Right lobe of liver (tissue), 6 donors: ENCODE measurements at regions not wholly inside any gene's neighbourhood (a gene's known extent, or its start where the extent isn't known, plus 50 kb on each side); places are given as distances from the start of the nearest gene placed in this dataset.
A peak's percentile ranks its signal among the peaks of the same experiment; 100 is the strongest.
"Not testable (repeated sequence)": the region's sequence is repeated elsewhere in the genome, so short reads cannot be mapped to it uniquely, and the experiment has no call there.

ENCODE experiments used
- ATAC-seq, 4 donors: fragments of 200-7000 bp; cut with Tn5 transposase; one replicate each; pipeline ENCODE4 v1.9.1; 2020; ENCODE audit warnings: mild to moderate bottlenecking in 4 of 4, moderate library complexity in 4 of 4
- DNase-seq, 3 donors: peaks; one replicate each; pipeline ENCODE4 v3.0.0-alpha.2; 2020
- H3K27ac ChIP-seq, 3 donors: fragments of 200-600 bp; one replicate each; pipeline ENCODE4 v1.8.0; 2022
- H3K27me3 ChIP-seq, 2 donors: fragments of 200-600 bp; one replicate each; pipeline ENCODE4 v1.8.0; 2022
- H3K36me3 ChIP-seq, 4 donors: fragments of 200-600 bp; sonication (generic) in 1 of 4; one replicate each; pipeline versions ENCODE4 v1.5.1 to v1.8.0; 2017 to 2022; ENCODE audit warnings: control low read depth in 1 of 4
- H3K4me1 ChIP-seq, 4 donors: fragments of 200-600 bp; sonication (generic) in 1 of 4; one replicate each; pipeline versions ENCODE4 v1.5.1 to v1.8.0; 2017 to 2022; ENCODE audit warnings: control low read depth in 1 of 4
- H3K4me3 ChIP-seq, 3 donors: fragments of 200-600 bp; one replicate each; pipeline ENCODE4 v1.8.0; 2022
- H3K9me3 ChIP-seq, 4 donors: fragments of 200-600 bp; sonication (generic) in 1 of 4; one replicate each; pipeline versions ENCODE4 v1.5.1 to v1.8.0; 2017 to 2022; ENCODE audit warnings: control low read depth in 1 of 4
- POLR2A ChIP-seq: fragments of 450-650 bp; IDR thresholded peaks from one replicate; pipeline ENCODE4 v1.6.1; 2017; ENCODE audit warnings: antibody characterized with exemption, mild to moderate bottlenecking
- WGBS: methylation state at CpG from one replicate; pipeline ENCODE4 v1.1.6; 2018; ENCODE audit warnings: low coverage, low lambda C conversion rate; ENCODE audit not compliant: insufficient coverage; ENCODE audit errors: missing lambda C conversion rate; 5-methylcytosine and 5-hydroxymethylcytosine counted together
- intact Hi-C, 2 donors: fragments of 100-400 bp; cut with DNase I; formaldehyde crosslinking; loops; one replicate each; pipeline versions ENCODE4 v1.11.2 to v1.14.1; 2022
- TF ChIP-seq, protein P1 (sequence below), 4 donors: fragments of 200-600 bp in 3 of 4; fragments of 450-650 bp in 1 of 4; IDR thresholded peaks; one replicate each; pipeline versions ENCODE4 v1.5.1 to v1.8.0; 2016 to 2022; ENCODE audit warnings: antibody characterized with exemption in 4 of 4, mild to moderate bottlenecking in 2 of 4
- donor health status: DM: no; HTN: yes; CAD: no.
- donor health status: DM: no; HTN: no; CAD: no.
- donor health status: DM: no; HTN: no; CAD: no.
- donor health status: DM: no; HTN: yes; CAD: no.
- donor health status: DM: no; HTN: yes; CAD: no.

DNA sequence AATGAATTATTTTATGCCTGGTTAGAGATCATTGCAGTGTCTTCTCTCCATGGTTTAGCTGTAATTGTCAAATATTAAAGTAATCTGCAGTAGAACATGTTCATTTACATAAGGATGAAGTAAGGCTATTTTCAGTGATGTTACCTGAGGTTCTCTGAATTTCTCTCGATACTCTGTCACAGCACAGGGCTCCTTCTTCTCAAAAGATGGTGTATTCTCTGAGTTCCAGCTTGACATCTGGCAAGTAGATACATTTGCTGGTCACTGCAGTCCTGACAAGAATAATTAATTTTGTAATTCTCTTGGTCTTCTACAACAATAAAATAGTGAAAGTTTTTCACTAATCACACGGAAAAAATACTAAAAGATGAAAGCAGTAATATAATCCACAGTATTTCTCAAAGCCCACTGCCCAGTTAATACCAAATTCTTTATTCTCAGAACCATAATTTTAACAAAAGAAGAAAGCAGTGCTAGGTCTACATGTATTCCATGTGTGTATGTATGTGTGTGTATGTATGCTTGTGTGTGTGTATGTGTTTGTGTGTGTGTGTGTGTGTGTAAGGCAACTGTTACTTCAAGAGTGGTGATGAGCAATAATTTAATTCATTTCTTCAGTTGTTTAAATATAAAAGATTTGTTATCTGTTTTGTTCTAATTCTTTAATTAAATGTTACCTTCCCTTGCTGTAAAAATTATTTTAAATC is 1165.5 kb upstream of the SLC39A10 start:
- Histone ChIP-seq H3K27me3 (no peaks in the 10 kb centered on the region), H3K4me3 (no peak overlapping the region), H3K9me3 (no peaks in the 10 kb centered on the region), H3K4me1 (no peaks in the 10 kb centered on the region), H3K27ac (no peak overlapping the region), H3K36me3 (no peaks in the 10 kb centered on the region)
- intact Hi-C loops: no loop called here
- TF ChIP-seq, protein P1, sequence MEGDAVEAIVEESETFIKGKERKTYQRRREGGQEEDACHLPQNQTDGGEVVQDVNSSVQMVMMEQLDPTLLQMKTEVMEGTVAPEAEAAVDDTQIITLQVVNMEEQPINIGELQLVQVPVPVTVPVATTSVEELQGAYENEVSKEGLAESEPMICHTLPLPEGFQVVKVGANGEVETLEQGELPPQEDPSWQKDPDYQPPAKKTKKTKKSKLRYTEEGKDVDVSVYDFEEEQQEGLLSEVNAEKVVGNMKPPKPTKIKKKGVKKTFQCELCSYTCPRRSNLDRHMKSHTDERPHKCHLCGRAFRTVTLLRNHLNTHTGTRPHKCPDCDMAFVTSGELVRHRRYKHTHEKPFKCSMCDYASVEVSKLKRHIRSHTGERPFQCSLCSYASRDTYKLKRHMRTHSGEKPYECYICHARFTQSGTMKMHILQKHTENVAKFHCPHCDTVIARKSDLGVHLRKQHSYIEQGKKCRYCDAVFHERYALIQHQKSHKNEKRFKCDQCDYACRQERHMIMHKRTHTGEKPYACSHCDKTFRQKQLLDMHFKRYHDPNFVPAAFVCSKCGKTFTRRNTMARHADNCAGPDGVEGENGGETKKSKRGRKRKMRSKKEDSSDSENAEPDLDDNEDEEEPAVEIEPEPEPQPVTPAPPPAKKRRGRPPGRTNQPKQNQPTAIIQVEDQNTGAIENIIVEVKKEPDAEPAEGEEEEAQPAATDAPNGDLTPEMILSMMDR (IDR thresholded peaks at IDR 0.05): no peak
- TF ChIP-seq POLR2A: no peak
- 40% methylated on average over 2 of the region's 2 CpGs for WGBS
- ATAC-seq: no peak
- no peak for DNase-seq

DNA sequence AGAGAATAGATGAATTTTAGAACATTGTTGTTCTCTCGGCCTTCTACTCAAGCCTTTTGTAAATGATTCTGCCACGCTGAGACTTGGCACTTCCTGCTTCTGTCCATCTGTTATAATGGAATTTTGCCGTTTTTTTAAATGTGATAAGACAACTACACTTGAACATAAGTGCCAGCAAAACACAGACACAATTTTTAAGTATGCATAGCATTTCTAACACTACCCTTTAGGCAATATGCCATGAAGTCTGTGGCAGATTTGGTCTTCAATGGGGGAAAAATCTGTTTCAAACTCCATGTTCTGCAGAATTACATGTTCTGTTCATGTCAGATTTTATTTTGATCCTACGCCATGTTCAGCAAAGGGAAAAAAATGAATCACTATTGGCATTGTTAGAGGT is 1170.7 kb upstream of the SLC39A10 start:
- Histone ChIP-seq H3K27ac (no peak overlapping the region), H3K9me3 (no peaks in the 10 kb centered on the region), H3K4me3 (no peak overlapping the region), H3K36me3 (no peaks in the 10 kb centered on the region), H3K4me1 (no peaks in the 10 kb centered on the region), H3K27me3 (no peaks in the 10 kb centered on the region)
- intact Hi-C loops: no loop called here
- TF ChIP-seq, protein P1 (IDR thresholded peaks at IDR 0.05): no peak
- no peak for TF ChIP-seq POLR2A
- DNase-seq (no peak), ATAC-seq (no peak)
- WGBS: 63% methylated on average over 4 of the region's 4 CpGs

DNA sequence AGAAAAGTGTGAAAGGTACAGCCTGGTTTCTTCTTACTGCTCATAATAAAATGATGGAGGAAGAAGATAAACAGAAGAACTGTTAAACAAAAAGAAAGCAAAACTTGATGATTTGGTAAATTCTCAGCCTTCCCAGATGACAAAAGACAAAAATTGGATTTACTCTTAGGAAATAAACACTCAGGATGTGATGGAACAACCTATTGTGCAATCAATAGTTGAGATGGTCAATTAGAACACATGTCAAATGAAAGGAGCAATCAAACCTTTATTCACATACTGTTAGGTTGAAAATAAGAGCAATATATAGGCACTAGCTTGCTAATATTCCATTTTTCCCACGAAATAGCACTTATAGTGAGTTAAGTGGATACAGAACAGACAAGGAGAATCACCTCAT is 1174.0 kb upstream of the SLC39A10 start:
- 5% methylated on average over 1 of the region's 1 CpG for WGBS
- intact Hi-C loops: no loop called here
- no peaks in the 10 kb centered on the region for H3K27me3 ChIP-seq
- H3K36me3 ChIP-seq: no peaks in the 10 kb centered on the region
- H3K9me3 ChIP-seq: no peaks in the 10 kb centered on the region
- DNase-seq (no peak), ATAC-seq (no peak)
- no peaks in the 10 kb centered on the region for H3K4me1 ChIP-seq
- H3K4me3 ChIP-seq: no peak overlapping the region
- H3K27ac ChIP-seq: no peak overlapping the region
- TF ChIP-seq POLR2A: no peak
- TF ChIP-seq, protein P1 (IDR thresholded peaks at IDR 0.05): no peak

DNA sequence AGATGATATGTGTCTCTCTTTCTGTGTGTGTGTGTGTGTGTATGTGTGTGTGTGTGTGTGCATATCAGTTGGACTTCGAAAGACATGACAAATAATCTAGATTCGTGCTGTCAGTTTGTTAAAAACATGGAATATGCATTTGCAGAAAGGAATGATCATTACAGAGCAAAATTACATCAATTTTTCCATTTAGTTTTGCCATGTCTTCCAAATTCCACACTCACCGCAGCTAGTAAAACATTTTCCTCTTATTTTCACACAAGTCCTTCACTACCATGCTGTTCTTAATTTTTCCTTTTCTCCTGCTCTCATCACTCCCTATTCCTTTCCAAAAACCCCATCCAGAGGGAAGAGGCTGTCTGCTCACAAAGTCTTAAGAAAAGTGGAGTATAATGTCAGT is 1191.4 kb upstream of the SLC39A10 start:
- DNase-seq (no peak), ATAC-seq (peak in 1 of 4 donors; percentile 13)
- TF ChIP-seq POLR2A: no peak
- Histone ChIP-seq H3K36me3 (no peaks in the 10 kb centered on the region), H3K4me3 (no peak overlapping the region), H3K4me1 (no peaks in the 10 kb centered on the region), H3K9me3 (no peaks in the 10 kb centered on the region), H3K27me3 (no peaks in the 10 kb centered on the region), H3K27ac (no peak overlapping the region)
- 49% methylated on average over 3 of the region's 3 CpGs for WGBS
- intact Hi-C loops: no loop called here

DNA sequence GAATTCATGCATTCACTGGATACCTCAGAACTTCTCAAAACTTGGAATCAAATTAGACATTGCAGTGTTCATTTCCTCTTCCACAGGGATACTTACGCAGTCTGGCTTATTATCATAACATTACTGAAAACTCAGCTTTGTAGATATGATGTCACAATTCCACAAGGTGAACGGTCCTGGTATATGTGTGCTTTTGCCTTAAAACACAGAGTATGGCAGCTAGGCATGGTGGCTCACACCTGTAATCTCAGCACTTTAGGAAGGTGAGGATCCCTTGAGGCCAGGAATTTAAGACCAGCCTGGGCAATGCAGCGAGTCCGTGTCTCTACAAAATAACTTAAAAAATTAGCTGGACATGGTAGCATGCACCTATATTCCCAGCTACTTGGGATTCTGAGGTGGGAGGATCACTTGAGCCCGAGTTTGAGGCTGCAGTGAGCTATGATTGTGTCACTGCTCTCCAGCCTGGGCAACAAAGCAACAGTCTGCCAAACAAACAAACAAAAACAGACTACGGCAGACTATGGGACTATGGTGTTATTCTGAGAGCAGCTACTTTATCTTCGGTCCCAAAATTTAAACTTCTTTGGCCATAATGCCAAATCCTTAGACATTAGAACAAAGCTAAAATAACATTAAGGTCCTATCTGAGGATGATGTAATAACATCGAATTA is 1191.9 kb upstream of the SLC39A10 start:
- intact Hi-C loops: no loop called here
- H3K4me3 ChIP-seq: no peak overlapping the region
- DNase-seq (no peak), ATAC-seq (peak in 1 of 4 donors; percentile 44)
- H3K27ac ChIP-seq: no peak overlapping the region
- H3K36me3 ChIP-seq: no peaks in the 10 kb centered on the region
- no peaks in the 10 kb centered on the region for H3K9me3 ChIP-seq
- TF ChIP-seq, protein P1 (IDR thresholded peaks at IDR 0.05): no peak
- no peak for TF ChIP-seq POLR2A
- H3K4me1 ChIP-seq: no peaks in the 10 kb centered on the region
- WGBS: 63% methylated on average over 8 of the region's 8 CpGs
- no peaks in the 10 kb centered on the region for H3K27me3 ChIP-seq

DNA sequence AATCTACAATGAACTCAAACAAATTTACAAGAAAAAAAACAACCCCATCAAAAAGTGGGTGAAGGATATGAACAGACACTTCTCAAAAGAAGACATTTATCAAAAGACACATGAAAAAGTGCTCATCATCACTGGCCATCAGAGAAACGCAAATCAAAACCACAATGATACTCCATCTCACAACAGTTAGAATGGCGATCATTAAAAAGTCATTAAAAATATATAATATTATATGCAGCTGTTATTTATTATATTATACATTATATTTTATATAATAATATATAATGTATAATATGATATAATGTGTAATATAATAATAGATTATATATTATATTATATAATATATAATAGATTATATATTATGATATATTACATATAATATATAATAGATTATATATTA is 1194.1 kb upstream of the SLC39A10 start:
- H3K36me3 ChIP-seq, DNase-seq, H3K27me3 ChIP-seq, H3K27ac ChIP-seq, H3K4me1 ChIP-seq, intact Hi-C loops, H3K9me3 ChIP-seq, ATAC-seq, H3K4me3 ChIP-seq: not testable (repeated sequence)
- 43% methylated on average over 2 of the region's 2 CpGs for WGBS
